IMR-90 (cell line): ENCODE measurements at regions not wholly inside any gene's neighbourhood (a gene's known extent, or its start where the extent isn't known, plus 50 kb on each side); places are given as distances from the start of the nearest gene placed in this dataset.

Experiments used
- ATAC-seq: fragments of 200-7000 bp; cut with Tn5 transposase; 2 replicates; pipeline ENCODE4 v1.9.1; 2020; ENCODE audit warnings: low read depth, mild to moderate bottlenecking, moderate library complexity
- BruUV-seq: library from RNA; stranded (reverse); fragments of 400-500 nt; replicated peaks from 2 replicates; lab custom pipeline; 2021; lab: Mats Ljungman, UMichigan
- CTCF ChIA-PET: fragments of 300-600 bp; formaldehyde crosslinking; extraction: SDS; loops from one replicate; lab custom pipeline; 2021; ENCODE audit warnings: antibody characterized with exemption; lab: Yijun Ruan, JAX
- POLR2A ChIA-PET: fragments of 300-600 bp; sonication (Branson Sonifier 250); formaldehyde crosslinking; loops from one replicate; lab custom pipeline; 2022; ENCODE audit warnings: antibody characterized with exemption; ENCODE audit not compliant: unreplicated experiment; lab: Charles Lee
- DNase-seq: peaks from one replicate; pipeline ENCODE4 v3.0.0; 2013
- H2AFZ ChIP-seq: replicated peaks from 2 replicates; pipeline ENCODE3; 2013; ENCODE audit warnings: low read length, mild to moderate bottlenecking; ENCODE audit not compliant: poor library complexity
- H2AK5ac ChIP-seq: 2 replicates; pipeline ENCODE4 v1.6.1; 2013; ENCODE audit warnings: low read depth, low read length, inconsistent platforms
- H2AK9ac ChIP-seq: replicated peaks from 2 replicates; pipeline ENCODE3; 2013; ENCODE audit warnings: mild to moderate bottlenecking, low read depth, low read length, moderate library complexity; ENCODE audit not compliant: poor library complexity
- H2BK120ac ChIP-seq: 2 replicates; pipeline ENCODE4 v1.6.1; 2013; ENCODE audit warnings: low read depth, low read length, inconsistent platforms
- H2BK15ac ChIP-seq: 3 replicates; pipeline ENCODE4 v1.6.1; 2013; ENCODE audit warnings: low read depth, low read length, inconsistent platforms
- H2BK20ac ChIP-seq: 2 replicates; pipeline ENCODE4 v1.6.1; 2013; ENCODE audit warnings: low read depth, mild to moderate bottlenecking, inconsistent platforms, low read length, moderate library complexity
- H2BK5ac ChIP-seq: 2 replicates; pipeline ENCODE4 v1.6.1; 2013; ENCODE audit warnings: mild to moderate bottlenecking, low read depth, low read length, inconsistent platforms; ENCODE audit not compliant: poor library complexity, severe bottlenecking
- H3K14ac ChIP-seq: replicated peaks from 2 replicates; pipeline ENCODE4 v1.6.1; 2013; ENCODE audit warnings: low read depth, low read length, inconsistent platforms
- H3K18ac ChIP-seq: 2 replicates; pipeline ENCODE4 v1.6.1; 2013; ENCODE audit warnings: low read depth, low read length, control low read depth
- H3K23ac ChIP-seq: 2 replicates; pipeline ENCODE4 v1.6.1; 2013; ENCODE audit warnings: low read depth, low read length, inconsistent platforms
- H3K27ac ChIP-seq: 2 replicates; pipeline ENCODE4 v1.5.1; 2013; ENCODE audit warnings: mild to moderate bottlenecking, control low read depth, low read length; ENCODE audit not compliant: insufficient read depth
- H3K27me3 ChIP-seq: 2 replicates; pipeline ENCODE4 v1.6.1; 2013; ENCODE audit warnings: low read length; ENCODE audit not compliant: control insufficient read depth, insufficient read depth
- H3K36me3 ChIP-seq: 2 replicates; pipeline ENCODE4 v1.6.1; 2013; ENCODE audit warnings: low read length, mixed read lengths; ENCODE audit not compliant: control insufficient read depth, insufficient read depth
- H3K4ac ChIP-seq: 2 replicates; pipeline ENCODE4 v1.6.1; 2013; ENCODE audit warnings: low read depth, low read length, inconsistent platforms
- H3K4me1 ChIP-seq: 2 replicates; pipeline ENCODE4 v1.6.1; 2013; ENCODE audit warnings: low read length, mixed read lengths; ENCODE audit not compliant: control insufficient read depth, insufficient read depth
- H3K4me2 ChIP-seq: 2 replicates; pipeline ENCODE4 v1.6.1; 2013; ENCODE audit warnings: low read depth, mild to moderate bottlenecking, control low read depth, low read length, moderate library complexity
- H3K4me3 ChIP-seq: 2 replicates; pipeline ENCODE4 v1.5.1; 2013; ENCODE audit warnings: low read depth, mild to moderate bottlenecking, control low read depth, low read length, moderate library complexity; ENCODE audit not compliant: insufficient read depth
- H3K56ac ChIP-seq: 2 replicates; pipeline ENCODE4 v1.6.1; 2013; ENCODE audit warnings: low read length, inconsistent platforms; ENCODE audit not compliant: insufficient read depth; ENCODE audit errors: extremely low read depth
- H3K79me1 ChIP-seq, 2 experiments: 2 replicates each; pipeline ENCODE4 v1.6.1; 2013; ENCODE audit warnings: low read length in 2 of 2, inconsistent platforms in 1 of 2, low read depth in 1 of 2
- H3K9ac ChIP-seq: 2 replicates; pipeline ENCODE4 v1.6.1; 2013; ENCODE audit warnings: low read depth, low read length, control low read depth
- H3K9me1 ChIP-seq: 2 replicates; pipeline ENCODE4 v1.6.1; 2013; ENCODE audit warnings: low read length, inconsistent platforms; ENCODE audit not compliant: insufficient read depth
- H3K9me3 ChIP-seq: 2 replicates; pipeline ENCODE4 v1.6.1; 2013; ENCODE audit warnings: low read length; ENCODE audit not compliant: control insufficient read depth, insufficient read depth
- H4K20me1 ChIP-seq: 2 replicates; pipeline ENCODE4 v1.6.1; 2013; ENCODE audit warnings: low read length, inconsistent platforms; ENCODE audit not compliant: insufficient read depth
- H4K5ac ChIP-seq: 2 replicates; pipeline ENCODE4 v1.6.1; 2013; ENCODE audit warnings: mild to moderate bottlenecking, low read depth, low read length, control low read depth
- H4K8ac ChIP-seq, 2 experiments: 2 replicates each; pipeline ENCODE4 v1.6.1; 2013; ENCODE audit warnings: low read depth in 2 of 2, low read length in 2 of 2, control low read depth in 1 of 2, inconsistent platforms in 1 of 2
- H4K91ac ChIP-seq: 2 replicates; pipeline ENCODE4 v1.6.1; 2013; ENCODE audit warnings: low read depth, low read length, inconsistent platforms; ENCODE audit not compliant: insufficient read depth
- BHLHE40 ChIP-seq: fragments of 150-350 bp; IDR thresholded peaks from 2 replicates; pipeline ENCODE4 v1.6.1; 2016; ENCODE audit warnings: mild to moderate bottlenecking, low read depth, low read length
- CEBPB ChIP-seq: IDR thresholded peaks from 2 replicates; pipeline ENCODE4 v1.6.1; 2012; ENCODE audit warnings: low read depth, low read length, improper control_type of control experiment
- MAZ ChIP-seq: IDR thresholded peaks from 2 replicates; pipeline ENCODE4 v1.6.1; 2012; ENCODE audit warnings: low read depth, mild to moderate bottlenecking, low read length, improper control_type of control experiment, moderate library complexity, borderline replicate concordance
- NFE2L2 ChIP-seq: fragments of 150-350 bp; IDR thresholded peaks from 2 replicates; pipeline ENCODE4 v1.6.1; 2016; ENCODE audit warnings: low read depth, mild to moderate bottlenecking, low read length
- POLR2A ChIP-seq: IDR thresholded peaks from 2 replicates; pipeline ENCODE4 v1.6.1; 2012; ENCODE audit warnings: mild to moderate bottlenecking, low read depth, low read length
- RAD21 ChIP-seq: IDR thresholded peaks from 2 replicates; pipeline ENCODE4 v1.6.1; 2012; ENCODE audit warnings: low read length, improper control_type of control experiment
- RCOR1 ChIP-seq: IDR thresholded peaks from 2 replicates; pipeline ENCODE4 v1.6.1; 2012; ENCODE audit warnings: mild to moderate bottlenecking, low read length, improper control_type of control experiment; ENCODE audit not compliant: insufficient replicate concordance
- dilution Hi-C: fragments of 300-500 bp; cut with HindIII; formaldehyde crosslinking; loops from one replicate; pipeline ENCODE4 v1.14.3; 2018; ENCODE audit warnings: low sequenced_read_pairs; ENCODE audit not compliant: unreplicated experiment
- in situ Hi-C: fragments of 300-500 bp; cut with MboI; formaldehyde crosslinking; loops from 3 replicates; pipeline ENCODE4 v1.14.3; 2019; ENCODE audit warnings: low sequenced_read_pairs, inconsistent platforms, mixed read lengths
- intact Hi-C: fragments of 100-400 bp; cut with micrococcal nuclease; formaldehyde crosslinking; loops from 2 replicates; pipeline ENCODE4 v1.10.0; 2022
- TF ChIP-seq, protein P1 (sequence below): fragments of 150-350 bp; IDR thresholded peaks from 2 replicates; pipeline ENCODE4 v1.6.1; 2017; ENCODE audit warnings: mild to moderate bottlenecking, antibody characterized with exemption, low read length, low read depth

DNA sequence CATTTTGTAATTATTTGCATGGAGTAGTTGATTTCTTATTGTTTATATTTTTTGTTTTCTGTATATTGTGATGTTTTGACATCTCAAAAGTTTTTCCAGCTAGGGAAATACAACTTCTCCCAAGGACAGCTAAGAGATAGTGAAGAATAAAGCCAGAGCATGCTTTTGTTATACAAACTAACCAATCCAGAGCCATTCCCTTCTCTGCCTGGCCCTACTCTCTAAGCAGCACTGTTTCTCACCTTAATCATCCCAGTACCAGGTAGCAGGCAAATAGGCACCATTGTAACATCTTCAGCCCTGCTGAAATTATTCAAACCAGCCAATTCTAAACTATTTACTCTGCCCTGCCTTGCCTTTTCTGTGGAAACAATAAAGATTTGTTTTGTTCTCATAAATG lies 1063.4 kb upstream of the CHAC2 start:
- Histone ChIP-seq H2BK20ac (no peak overlapping the region), H3K23ac (no peak overlapping the region), H2AFZ (no peak overlapping the region), H2BK15ac (no peak overlapping the region), H4K91ac (no peak overlapping the region), H3K18ac (no peak overlapping the region), H3K27ac (no peak overlapping the region), H3K9me1 (no peaks in the 10 kb centered on the region), H3K79me1 (no peaks in the 10 kb centered on the region), H2BK5ac (no peak overlapping the region), H3K4ac (no peak overlapping the region), H2AK5ac (no peak overlapping the region), H4K5ac (no peak overlapping the region), H3K4me2 (no peak overlapping the region), H2BK120ac (no peak overlapping the region), H3K4me1 (no peaks in the 10 kb centered on the region), H3K36me3 (no peaks in the 10 kb centered on the region), H3K9me3 (no peaks in the 10 kb centered on the region), H2AK9ac (no peak overlapping the region), H4K8ac (no peak overlapping the region), H4K20me1 (no peaks in the 10 kb centered on the region), H3K14ac (no peak overlapping the region), H3K9ac (no peak overlapping the region), H3K4me3 (no peak overlapping the region), H3K56ac (no peak overlapping the region), H3K27me3 (no peaks in the 10 kb centered on the region)
- CTCF ChIA-PET = interaction anchor here (1.1 kb wide), 1 partner anchor 11 kb away, joined by 6 read pairs; no protein-coding TSS in a partner anchor
- TF ChIP-seq POLR2A (no peak), CEBPB (no peak), RAD21 (no peak), NFE2L2 (no peak), MAZ (no peak), RCOR1 (no peak), BHLHE40 (no peak)
- TF ChIP-seq, protein P1, sequence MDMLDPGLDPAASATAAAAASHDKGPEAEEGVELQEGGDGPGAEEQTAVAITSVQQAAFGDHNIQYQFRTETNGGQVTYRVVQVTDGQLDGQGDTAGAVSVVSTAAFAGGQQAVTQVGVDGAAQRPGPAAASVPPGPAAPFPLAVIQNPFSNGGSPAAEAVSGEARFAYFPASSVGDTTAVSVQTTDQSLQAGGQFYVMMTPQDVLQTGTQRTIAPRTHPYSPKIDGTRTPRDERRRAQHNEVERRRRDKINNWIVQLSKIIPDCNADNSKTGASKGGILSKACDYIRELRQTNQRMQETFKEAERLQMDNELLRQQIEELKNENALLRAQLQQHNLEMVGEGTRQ = no peak
- no TSS peak for BruUV-seq
- in situ Hi-C loops (no loop called here), intact Hi-C loops (no loop called here), dilution Hi-C loops (no loop called here)
- ATAC-seq (no peak), DNase-seq (no peak)
- POLR2A ChIA-PET = no interaction called here
